ENCODE measurements at regions not wholly inside any gene's neighbourhood (a gene's known extent, or its start where the extent isn't known, plus 50 kb on each side); places are given as distances from the start of the nearest gene placed in this dataset.

DNA sequence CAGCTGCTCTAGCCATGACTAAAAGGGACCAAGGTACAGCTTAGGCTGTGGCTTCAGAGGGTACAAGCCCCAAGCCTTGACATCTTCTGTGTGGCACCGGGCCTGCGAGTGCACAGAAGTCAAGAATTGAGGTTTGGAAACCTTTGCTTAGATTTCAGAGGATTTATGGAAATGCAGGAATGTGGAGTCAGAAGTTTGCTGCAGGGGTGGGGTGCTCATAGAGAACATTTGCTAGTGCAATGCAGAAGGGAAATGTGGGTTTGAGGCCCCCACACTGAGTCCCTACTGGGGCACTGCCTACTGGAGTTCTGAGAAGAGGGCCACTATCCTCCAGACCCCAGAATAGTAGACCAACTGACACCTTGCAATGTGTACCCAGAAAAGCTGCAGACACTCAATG, 624.9 kb upstream of the FTMT start:
- no peaks in the 10 kb centered on the region for H4K20me1 ChIP-seq (ENCODE audit: insufficient read depth)
- H3K79me2 ChIP-seq (ENCODE audit: insufficient read depth): no peaks in the 10 kb centered on the region
- no peak for DNase-seq
- POLR2A ChIA-PET: no interaction called here
- H3K9me2 ChIP-seq: no peaks in the 10 kb centered on the region
- H3K9ac ChIP-seq: no peak overlapping the region
- H3K36me3 ChIP-seq (replicated peaks in 1 of 2; ENCODE audit: control insufficient read depth in 1 of 2, insufficient read depth in 2 of 2, low read length in 1 of 2): no peaks in the 10 kb centered on the region
- no peak overlapping the region for H2AFZ ChIP-seq (ENCODE audit: low read depth)
- H3K27ac ChIP-seq (ENCODE audit: low read depth in 2 of 2, low read length in 1 of 2): no peak overlapping the region
- CTCF ChIA-PET: no interaction called here
- TF ChIP-seq, protein P1, sequence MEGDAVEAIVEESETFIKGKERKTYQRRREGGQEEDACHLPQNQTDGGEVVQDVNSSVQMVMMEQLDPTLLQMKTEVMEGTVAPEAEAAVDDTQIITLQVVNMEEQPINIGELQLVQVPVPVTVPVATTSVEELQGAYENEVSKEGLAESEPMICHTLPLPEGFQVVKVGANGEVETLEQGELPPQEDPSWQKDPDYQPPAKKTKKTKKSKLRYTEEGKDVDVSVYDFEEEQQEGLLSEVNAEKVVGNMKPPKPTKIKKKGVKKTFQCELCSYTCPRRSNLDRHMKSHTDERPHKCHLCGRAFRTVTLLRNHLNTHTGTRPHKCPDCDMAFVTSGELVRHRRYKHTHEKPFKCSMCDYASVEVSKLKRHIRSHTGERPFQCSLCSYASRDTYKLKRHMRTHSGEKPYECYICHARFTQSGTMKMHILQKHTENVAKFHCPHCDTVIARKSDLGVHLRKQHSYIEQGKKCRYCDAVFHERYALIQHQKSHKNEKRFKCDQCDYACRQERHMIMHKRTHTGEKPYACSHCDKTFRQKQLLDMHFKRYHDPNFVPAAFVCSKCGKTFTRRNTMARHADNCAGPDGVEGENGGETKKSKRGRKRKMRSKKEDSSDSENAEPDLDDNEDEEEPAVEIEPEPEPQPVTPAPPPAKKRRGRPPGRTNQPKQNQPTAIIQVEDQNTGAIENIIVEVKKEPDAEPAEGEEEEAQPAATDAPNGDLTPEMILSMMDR (IDR thresholded peaks at IDR 0.05): no peak
- TF ChIP-seq GABPA (IDR thresholded peaks at IDR 0.05; ENCODE audit: low read depth) (no peak), EZH2phosphoT487 (IDR thresholded peaks at IDR 0.05; ENCODE audit: borderline replicate concordance, low read depth) (no peak), MEF2A (IDR thresholded peaks at IDR 0.05; ENCODE audit: borderline replicate concordance, low read depth) (no peak), TAF1 (IDR thresholded peaks at IDR 0.05; ENCODE audit: borderline replicate concordance, low read depth, low read length) (no peak), USF2 (IDR thresholded peaks at IDR 0.05; ENCODE audit: borderline replicate concordance, low read depth, low read length) (no peak), RFX5 (IDR thresholded peaks at IDR 0.05; ENCODE audit: low read length) (no peak), JUND (IDR thresholded peaks at IDR 0.05) (no peak), GATA2 (CRISPR knock-in tag; IDR thresholded peaks at IDR 0.05) (no peak), FOXJ3 (CRISPR knock-in tag; IDR thresholded peaks at IDR 0.05) (no peak), MXI1 (IDR thresholded peaks at IDR 0.05; ENCODE audit: low read depth, low read length) (no peak), TCF12 (IDR thresholded peaks at IDR 0.05) (no peak), FOSL2 (IDR thresholded peaks at IDR 0.05; ENCODE audit: borderline replicate concordance, low read depth) (no peak), SIN3A (IDR thresholded peaks at IDR 0.05; ENCODE audit: borderline replicate concordance, low read depth, low read length) (no peak)
- TF ChIP-seq, protein P2, sequence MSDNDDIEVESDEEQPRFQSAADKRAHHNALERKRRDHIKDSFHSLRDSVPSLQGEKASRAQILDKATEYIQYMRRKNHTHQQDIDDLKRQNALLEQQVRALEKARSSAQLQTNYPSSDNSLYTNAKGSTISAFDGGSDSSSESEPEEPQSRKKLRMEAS (IDR thresholded peaks at IDR 0.05; ENCODE audit: low read depth): no peak
- TF ChIP-seq, protein P3, sequence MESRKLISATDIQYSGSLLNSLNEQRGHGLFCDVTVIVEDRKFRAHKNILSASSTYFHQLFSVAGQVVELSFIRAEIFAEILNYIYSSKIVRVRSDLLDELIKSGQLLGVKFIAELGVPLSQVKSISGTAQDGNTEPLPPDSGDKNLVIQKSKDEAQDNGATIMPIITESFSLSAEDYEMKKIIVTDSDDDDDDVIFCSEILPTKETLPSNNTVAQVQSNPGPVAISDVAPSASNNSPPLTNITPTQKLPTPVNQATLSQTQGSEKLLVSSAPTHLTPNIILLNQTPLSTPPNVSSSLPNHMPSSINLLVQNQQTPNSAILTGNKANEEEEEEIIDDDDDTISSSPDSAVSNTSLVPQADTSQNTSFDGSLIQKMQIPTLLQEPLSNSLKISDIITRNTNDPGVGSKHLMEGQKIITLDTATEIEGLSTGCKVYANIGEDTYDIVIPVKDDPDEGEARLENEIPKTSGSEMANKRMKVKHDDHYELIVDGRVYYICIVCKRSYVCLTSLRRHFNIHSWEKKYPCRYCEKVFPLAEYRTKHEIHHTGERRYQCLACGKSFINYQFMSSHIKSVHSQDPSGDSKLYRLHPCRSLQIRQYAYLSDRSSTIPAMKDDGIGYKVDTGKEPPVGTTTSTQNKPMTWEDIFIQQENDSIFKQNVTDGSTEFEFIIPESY (IDR thresholded peaks at IDR 0.05; ENCODE audit: borderline replicate concordance, low read depth): no peak
- TF ChIP-seq, protein P4, sequence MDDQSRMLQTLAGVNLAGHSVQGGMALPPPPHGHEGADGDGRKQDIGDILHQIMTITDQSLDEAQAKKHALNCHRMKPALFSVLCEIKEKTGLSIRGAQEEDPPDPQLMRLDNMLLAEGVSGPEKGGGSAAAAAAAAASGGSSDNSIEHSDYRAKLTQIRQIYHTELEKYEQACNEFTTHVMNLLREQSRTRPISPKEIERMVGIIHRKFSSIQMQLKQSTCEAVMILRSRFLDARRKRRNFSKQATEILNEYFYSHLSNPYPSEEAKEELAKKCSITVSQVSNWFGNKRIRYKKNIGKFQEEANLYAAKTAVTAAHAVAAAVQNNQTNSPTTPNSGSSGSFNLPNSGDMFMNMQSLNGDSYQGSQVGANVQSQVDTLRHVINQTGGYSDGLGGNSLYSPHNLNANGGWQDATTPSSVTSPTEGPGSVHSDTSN (IDR thresholded peaks at IDR 0.05): no peak
- TF ChIP-seq, protein P5, sequence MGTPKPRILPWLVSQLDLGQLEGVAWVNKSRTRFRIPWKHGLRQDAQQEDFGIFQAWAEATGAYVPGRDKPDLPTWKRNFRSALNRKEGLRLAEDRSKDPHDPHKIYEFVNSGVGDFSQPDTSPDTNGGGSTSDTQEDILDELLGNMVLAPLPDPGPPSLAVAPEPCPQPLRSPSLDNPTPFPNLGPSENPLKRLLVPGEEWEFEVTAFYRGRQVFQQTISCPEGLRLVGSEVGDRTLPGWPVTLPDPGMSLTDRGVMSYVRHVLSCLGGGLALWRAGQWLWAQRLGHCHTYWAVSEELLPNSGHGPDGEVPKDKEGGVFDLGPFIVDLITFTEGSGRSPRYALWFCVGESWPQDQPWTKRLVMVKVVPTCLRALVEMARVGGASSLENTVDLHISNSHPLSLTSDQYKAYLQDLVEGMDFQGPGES (IDR thresholded peaks at IDR 0.05; ENCODE audit: low read depth, low read length): no peak
- 40% methylated on average over 1 of the region's 2 CpGs for WGBS (ENCODE audit: low lambda C conversion rate)
- H3K4me1 ChIP-seq (ENCODE audit: control insufficient read depth in 1 of 2, insufficient read depth in 2 of 2, low read depth in 1 of 2, low read length in 1 of 2): no peaks in the 10 kb centered on the region
- no peak overlapping the region for H3K4me3 ChIP-seq (ENCODE audit: low read depth in 2 of 2, low read length in 1 of 2)
- H3K9me3 ChIP-seq: no peaks in the 10 kb centered on the region
- H3K27me3 ChIP-seq (ENCODE audit: insufficient read depth): no peaks in the 10 kb centered on the region
- no peaks in the 10 kb centered on the region for H3F3A ChIP-seq (replicated peaks; ENCODE audit: insufficient read depth)
- no peak overlapping the region for H3K4me2 ChIP-seq

Data from SK-N-SH (cell line).